Skin epidermis (tissue), 12 donors: ENCODE measurements at regions not wholly inside any gene's neighbourhood (a gene's known extent, or its start where the extent isn't known, plus 50 kb on each side); places are given as distances from the start of the nearest gene placed in this dataset.
A peak's percentile ranks its signal among the peaks of the same experiment; 100 is the strongest.
"Not testable (repeated sequence)": the region's sequence is repeated elsewhere in the genome, so short reads cannot be mapped to it uniquely, and the experiment has no call there.

Source experiments
- H3K27ac ChIP-seq, 21 experiments: fragments of 200-600 bp; sonication (generic) in 11 of 21; one replicate each; pipeline ENCODE4 v1.5.0; 2020; ENCODE audit warnings: mild to moderate bottlenecking in 3 of 21, inconsistent platforms in 2 of 21, moderate library complexity in 2 of 21
- H3K4me3 ChIP-seq, 7 experiments: fragments of 200-600 bp; sonication (generic) in 2 of 7; one replicate each; pipeline ENCODE4 v1.5.0; 2020; ENCODE audit warnings: inconsistent platforms in 2 of 7, mild to moderate bottlenecking in 2 of 7, moderate library complexity in 1 of 7

DNA sequence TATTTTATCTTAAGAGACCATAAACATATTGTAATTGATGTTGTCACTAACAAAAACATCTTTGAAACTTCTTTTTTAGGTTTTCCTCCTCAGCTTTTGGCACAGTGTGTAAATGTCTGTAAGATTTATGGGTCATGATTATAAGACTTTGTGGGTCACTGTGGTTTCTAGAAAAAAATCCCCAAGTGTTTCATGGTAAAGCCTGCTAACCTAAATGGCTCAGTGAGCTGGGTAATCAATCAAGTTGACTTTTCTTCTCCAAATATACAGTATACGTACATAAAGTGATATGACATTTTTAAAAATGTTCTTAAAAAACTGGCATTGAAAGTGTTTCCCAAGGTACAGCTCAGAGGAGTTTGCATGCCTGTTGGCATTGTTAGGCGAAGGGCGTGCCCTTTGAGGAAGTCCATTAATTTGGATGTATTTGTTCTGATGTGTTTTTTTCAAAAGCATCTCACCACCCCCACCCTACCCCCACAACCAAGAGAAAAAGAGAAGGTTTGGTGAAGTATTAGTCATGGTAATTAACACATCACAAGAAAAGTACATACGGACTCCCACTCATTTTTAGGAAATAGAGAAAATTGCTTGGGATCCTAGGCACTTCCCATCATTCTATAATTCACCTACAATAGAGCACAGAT is 385.4 kb upstream of the LRRC3B start:
- no peak overlapping the region for H3K27ac ChIP-seq
- H3K4me3 ChIP-seq, result no peak overlapping the region

DNA sequence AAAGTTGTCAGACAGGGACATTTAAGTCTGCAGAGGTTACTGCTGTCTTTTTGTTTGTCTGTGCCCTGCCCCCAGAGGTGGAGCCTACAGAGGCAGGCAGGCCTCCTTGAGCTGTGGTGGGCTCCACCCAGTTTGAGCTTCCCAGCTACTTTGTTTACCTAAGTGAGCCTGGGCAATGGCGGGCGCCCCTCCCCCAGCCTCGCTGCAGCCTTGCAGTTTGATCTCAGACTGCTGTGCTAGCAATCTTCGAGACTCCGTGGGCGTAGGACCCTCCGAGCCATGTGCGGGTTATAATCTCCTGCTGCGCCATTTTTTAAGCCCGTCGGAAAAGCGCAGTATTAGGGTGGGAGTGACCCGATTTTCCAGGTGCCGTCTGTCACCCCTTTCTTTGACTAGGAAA is 378.0 kb upstream of the LRRC3B start:
- not testable (repeated sequence) for H3K27ac ChIP-seq, H3K4me3 ChIP-seq

DNA sequence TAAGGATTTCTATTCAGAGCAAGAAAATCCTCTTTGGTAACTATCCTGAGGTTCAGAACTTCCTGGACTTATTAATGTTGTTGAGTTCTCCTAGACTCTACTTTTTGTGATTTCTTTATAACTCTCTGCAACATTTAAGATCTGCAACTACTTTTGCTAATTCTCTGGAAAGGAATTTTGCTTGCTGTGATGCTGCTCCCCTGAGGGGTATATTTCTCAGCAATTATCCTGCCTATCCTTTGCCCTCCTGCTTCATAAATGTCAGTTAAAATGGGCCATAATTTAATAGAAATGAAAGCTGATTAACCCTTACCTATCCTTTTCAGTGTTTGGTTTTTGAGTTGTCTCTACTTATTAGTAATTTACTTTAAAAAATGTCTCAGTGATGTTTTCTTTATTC is 377.3 kb upstream of the LRRC3B start:
- Histone ChIP-seq H3K27ac (no peak overlapping the region), H3K4me3 (no peak overlapping the region)

DNA sequence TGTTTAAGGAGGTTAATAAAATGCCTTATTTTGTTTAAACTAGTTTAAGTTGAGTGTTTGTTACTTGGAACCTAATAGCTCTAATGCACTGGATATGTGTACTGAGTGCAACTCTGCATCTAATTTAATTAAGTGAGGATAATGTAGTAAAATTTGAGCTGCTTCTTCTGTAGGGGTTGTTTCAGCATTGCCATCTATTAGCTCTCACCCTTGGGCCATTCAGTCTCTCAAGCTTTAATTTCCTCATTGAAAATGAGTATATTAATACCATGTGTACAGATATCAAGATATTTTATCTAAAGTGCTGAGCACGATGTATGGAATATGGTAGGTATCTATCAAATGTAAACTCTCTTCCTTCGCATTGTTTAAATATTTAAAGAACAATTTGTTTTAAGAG is 375.7 kb upstream of the LRRC3B start:
- no peak overlapping the region for H3K27ac ChIP-seq
- no peak overlapping the region for H3K4me3 ChIP-seq

DNA sequence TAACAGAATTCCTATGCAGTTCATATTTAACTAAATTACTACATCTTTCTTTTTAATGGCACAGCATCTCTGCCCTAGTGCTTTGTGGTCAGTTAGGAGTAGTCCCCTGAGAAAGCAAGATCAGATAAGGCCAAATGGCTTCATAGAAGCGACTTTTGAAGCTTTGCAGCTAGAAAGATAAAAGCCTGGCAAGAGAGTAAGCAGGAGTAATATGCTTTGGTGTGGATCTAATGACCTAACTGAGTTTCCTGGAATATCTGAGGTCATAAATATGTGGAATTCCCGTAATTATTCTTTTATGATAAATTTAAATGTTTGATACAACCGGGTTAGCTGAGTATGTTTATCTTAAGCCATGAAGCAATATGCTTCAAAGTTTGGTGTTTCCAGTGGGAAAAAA is 374.9 kb upstream of the LRRC3B start:
- Histone ChIP-seq H3K4me3 (no peak overlapping the region), H3K27ac (no peak overlapping the region)

DNA sequence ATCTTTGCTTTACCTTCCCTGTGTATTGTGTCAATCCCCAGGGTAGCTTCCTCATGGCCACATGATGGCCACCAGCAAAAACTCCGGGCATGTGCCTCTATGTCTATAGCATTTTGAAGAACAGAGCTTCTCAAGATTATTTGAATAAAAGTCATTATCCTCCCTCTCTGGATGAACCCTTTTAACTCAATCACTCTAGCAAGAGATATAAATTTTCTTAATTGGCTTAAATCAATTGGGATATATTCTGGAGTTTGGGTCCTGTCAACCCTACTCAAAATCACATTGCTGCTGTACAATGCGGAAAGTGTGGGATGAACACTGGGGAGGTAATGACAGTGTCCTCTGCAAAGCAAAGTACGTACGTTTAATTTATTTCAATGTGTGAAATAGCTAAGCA is 370.6 kb upstream of the LRRC3B start:
- H3K4me3 ChIP-seq, result no peak overlapping the region
- no peak overlapping the region for H3K27ac ChIP-seq

DNA sequence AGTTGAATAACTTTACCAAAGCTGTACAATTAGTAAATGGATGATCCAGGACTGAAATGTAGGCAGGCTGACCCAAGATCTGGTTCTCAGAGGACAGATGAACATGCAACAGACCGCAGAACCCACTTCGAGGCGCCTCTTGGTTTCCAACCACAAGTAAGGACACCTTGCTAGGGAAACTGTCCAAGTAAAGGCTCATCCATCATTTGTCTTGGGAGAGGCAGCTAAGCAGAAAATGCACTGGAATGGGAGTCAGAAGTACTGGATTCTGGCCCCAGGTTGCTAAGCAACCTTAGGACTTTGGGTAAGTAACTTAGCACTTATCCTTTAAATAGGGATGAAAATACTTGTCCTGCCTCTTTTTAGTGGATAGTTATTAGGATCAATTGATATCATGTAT is 366.3 kb upstream of the LRRC3B start:
- no peak overlapping the region for H3K27ac ChIP-seq

DNA sequence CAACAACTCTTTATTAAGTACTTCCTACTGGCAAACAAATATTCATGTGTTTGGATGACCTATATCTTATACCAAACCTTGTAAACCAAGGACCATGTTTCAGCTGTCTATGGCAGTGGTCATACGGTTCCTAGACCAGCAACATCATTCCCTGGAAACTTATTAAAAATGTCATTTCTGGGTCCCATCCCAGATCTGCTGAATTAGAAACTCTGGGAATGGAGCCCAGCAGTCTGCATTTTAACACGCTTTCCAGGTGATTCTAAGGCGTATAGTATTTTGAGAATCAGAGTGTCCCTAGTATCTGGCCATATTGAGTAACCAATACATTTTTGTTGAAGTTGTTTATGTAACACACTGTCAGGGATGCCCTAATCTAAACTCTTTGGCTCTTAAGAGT is 363.4 kb upstream of the LRRC3B start:
- Histone ChIP-seq H3K27ac (no peak overlapping the region), H3K4me3 (no peak overlapping the region)

More for the DNA sequence above, 366.3 kb upstream of the LRRC3B start:
- no peak overlapping the region for H3K4me3 ChIP-seq

DNA sequence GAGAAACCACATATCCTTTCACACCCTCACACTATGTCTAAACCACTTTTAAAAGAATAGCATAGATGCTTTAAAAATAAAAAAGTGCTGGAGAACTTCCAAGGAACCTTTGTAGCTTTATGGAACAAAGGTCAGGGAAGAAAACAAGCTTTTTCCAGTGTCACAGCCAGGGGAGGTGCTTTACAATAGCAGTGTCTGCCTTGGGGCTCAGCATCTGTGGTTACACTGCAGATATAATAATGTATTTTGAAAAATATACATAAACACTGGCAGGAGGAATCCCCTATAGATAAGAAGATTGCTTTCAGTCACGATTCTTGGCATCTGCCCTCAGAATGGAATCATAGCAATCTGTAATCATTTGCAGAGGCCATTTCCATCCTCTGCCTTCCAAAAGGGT is 362.4 kb upstream of the LRRC3B start:
- Histone ChIP-seq H3K27ac (no peak overlapping the region), H3K4me3 (no peak overlapping the region)

DNA sequence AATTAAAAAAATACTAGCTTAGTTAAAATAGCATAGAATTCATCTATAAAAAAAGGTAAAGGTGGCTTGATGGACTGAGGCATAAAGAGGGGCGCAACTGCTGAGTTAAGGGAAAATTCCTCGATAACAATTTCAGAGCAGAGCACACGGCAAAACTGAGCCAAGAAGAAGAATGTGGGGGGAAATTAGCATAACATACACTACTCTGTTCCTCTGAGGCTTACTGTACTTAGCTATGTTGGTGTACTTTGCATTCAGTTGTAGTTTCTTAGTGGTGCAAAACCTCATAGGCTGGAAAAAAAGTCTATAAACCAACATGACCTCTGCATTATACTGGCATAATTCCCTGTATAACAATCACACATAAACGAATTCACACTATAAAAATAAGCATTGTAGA is 357.9 kb upstream of the LRRC3B start:
- Histone ChIP-seq H3K4me3 (no peak overlapping the region), H3K27ac (no peak overlapping the region)

DNA sequence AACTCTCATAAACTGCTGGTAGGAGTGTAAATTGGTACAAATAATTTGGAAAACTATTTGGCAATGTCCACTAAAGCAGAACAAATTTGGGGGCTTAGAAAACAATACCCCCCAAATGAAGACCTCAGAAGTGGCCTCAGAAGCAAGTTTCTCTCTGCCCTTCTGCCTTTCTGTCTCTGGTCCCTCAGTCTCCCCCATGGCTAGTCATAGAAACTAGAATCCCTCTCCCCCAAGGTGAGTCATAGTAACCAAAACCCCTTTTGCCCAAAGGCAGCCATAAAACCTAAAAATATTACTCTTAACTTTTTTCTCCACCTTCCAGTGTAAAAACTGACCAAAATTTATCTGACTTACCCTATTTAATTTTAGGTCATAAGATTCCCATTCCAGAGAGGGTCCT is 350.7 kb upstream of the LRRC3B start:
- H3K4me3 ChIP-seq, result no peak overlapping the region
- H3K27ac ChIP-seq, result no peak overlapping the region

DNA sequence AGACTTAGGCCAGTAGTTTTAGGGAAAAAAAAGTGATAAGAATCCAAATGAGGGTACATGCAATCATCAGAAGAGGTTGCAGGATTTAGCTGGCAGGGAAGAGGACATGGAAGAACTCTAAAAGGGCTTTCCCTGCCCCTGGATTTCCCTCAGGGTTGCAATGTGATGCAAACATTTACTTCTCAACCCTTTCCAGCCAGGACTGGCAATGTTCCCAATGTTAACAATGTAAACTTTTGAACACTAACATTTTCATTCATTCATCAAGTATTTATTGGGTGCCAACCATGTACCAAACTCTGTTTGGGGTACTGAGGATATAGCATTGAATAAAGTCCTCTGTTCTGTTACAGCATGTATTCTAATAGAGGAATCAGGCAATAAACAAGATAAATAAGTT is 349.4 kb upstream of the LRRC3B start:
- no peak overlapping the region for H3K27ac ChIP-seq
- no peak overlapping the region for H3K4me3 ChIP-seq

DNA sequence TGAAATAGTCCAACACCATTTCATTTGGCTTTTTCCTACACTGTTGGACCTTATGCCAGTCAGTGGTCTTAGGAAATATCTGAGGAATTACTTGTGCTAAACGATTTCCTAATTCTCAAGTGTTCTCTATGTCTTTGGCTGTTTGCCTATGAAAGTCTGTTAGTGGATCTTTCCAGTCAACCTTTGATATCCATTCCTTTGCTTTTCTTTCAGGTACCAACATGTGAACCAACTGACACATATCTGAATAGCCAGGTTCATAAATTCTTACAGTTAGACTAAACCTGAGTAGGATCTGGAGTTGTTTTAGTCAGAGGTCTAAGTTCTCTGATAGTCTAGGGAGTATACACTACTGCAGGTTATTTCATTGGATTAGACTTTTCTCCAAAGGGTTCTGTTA is 343.5 kb upstream of the LRRC3B start:
- Histone ChIP-seq H3K27ac (no peak overlapping the region), H3K4me3 (no peak overlapping the region)

DNA sequence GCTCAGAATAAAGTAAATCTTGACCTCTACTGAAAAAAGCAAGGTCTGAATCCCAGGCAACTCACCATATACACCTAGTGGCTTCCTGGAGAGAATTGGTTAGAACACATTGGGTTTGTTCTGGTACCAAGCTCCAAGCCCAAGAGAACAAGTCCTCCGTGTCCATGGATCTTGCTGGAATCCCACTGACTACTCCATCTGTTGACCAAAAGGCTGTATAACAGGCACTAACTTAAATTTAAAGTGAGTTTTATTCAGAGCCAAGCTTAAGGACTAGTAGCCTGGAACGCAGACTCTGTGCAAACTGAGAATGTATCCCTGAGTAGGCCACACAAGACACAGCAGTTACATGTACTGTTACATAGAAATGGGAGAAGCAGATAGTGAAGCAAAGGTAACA is 342.1 kb upstream of the LRRC3B start:
- H3K4me3 ChIP-seq, result no peak overlapping the region

DNA sequence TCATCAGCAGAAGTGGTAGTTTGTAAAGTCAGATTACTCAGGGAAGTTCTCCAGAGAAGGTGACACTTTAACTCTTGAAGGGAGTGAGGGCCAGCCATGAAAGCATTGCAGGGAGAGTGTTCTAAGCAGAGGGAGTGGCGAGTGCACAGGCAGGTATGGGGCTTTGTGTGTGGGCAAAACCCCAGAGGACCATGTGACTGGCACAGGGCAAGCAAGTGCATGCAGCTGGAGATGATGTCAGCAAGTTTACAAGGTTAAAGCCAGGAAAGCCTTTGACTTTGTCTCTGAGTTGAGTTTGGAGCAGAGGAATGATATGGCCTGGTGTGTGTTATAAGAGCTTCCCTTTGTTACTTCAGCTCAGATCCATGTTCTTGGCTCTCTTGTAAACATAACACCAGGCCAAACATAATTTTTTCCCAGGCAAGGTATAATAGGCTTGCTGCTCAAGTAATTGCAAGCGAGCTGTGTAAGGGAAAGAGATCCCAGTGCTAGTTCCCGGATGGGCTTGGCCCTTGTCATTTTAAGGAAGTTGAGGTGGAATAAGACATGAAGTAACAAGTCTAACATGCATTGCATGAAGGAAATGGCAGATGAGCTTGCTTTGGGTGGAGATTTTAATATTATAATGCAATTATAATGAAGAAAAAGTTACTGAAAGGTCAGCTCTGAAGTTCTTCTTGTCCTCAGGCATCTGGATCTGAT is 341.1 kb upstream of the LRRC3B start:
- H3K27ac ChIP-seq, result peak overlapping the region in 1 of 21 experiments; percentile 47
- H3K4me3 ChIP-seq, result no peak overlapping the region

More for the DNA sequence above, 342.1 kb upstream of the LRRC3B start:
- no peak overlapping the region for H3K27ac ChIP-seq

DNA sequence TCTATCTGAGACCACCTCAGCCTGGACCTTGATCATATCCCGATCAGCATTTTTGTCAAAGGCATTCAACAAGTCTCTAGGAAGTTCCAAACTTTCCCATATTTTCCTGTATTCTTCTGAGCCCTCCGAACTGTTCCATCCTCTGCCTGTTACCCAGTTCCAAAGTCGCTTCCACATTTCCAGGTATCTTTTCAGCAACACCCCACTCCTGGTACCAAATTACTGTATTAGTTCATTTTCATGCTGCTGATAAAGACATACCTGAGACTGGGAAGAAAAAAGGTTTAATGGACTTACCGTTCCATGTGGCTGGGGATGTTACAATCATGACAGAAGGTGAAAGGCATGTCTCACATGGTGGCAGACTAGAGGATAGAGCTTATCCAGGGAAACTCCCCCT is 338.1 kb upstream of the LRRC3B start:
- H3K4me3 ChIP-seq, H3K27ac ChIP-seq: not testable (repeated sequence)

DNA sequence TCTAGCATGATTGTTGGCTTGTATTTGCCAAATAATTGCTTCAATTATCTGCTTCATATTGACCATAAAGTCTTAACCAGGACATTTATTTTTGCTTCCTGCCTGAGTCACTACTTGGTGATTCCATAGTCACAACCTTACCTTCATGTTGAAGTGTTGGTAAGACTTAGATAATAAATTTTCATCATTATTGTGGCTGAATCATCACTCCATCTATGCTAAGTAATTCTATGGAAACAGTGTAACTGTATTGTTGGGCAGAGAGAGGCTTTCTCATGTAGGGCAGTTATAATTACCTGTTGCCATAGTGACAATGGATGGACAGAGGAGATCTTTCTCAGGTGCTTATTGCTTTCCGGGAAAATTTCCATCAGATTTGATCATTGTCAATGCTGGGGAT is 330.7 kb upstream of the LRRC3B start:
- H3K27ac ChIP-seq, result no peak overlapping the region
- no peak overlapping the region for H3K4me3 ChIP-seq

DNA sequence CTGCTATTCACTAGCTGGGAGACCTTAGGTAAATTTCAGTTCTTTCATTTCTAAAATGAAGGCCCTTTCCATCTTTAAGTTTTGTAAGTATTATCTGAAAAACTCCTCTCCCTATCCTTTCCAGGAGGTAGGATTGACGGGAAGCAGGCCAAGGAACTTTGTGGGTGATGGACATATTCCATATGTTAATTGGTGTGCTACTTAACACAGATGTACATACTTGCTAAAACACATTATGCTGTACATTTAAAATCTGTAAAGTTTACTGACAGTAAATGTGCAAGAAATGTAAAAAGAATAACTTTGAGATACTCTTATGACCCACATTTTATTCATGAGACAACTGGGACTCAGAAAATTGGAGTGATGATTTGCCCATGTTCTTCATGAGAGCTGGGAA is 329.8 kb upstream of the LRRC3B start:
- Histone ChIP-seq H3K27ac (no peak overlapping the region), H3K4me3 (no peak overlapping the region)

DNA sequence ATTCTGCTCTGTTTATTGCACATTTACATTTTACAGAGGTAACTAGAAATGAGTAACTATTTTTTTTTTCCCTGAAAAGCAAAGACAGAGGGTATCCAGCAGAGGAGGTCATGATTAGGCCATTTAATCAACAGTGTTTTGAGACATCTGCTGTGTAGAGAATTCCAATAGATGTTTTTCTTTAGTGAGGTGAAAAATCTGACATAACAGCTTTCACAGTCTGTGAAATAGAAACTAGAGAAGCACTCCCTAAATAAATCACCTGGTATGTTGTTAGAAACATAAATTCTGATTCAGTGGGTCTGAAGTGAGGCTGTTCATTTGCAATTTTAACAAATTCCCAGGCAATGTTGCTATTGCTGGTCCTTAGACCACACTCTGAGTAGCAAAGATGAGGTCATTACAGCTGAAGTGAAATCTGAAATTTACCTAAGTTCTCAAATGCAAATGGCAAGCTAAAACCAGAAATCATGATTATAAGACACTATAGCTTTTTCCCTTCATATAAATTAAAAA is 329.2 kb upstream of the LRRC3B start:
- Histone ChIP-seq H3K4me3 (no peak overlapping the region), H3K27ac (peak overlapping the region in 1 of 21 experiments; percentile 6)

DNA sequence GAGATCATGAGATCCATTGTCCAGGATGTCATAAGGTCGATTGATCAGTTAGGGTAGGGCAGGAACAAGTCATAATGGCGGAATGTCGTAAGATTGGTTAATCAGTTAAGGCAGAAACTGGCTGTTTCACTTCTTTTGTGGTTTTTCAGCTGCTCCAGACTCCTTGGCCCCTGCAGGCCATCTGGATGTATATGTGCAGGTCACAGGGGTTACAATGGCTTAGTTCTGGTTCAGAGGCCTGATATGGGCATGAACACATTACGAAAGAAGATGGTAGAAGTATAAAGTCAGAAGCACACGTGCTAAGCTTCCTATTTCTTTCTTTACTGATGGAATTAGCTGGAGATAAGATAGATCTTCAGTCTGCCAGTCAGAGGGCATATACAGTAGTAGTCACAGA is 315.4 kb upstream of the LRRC3B start:
- no peak overlapping the region for H3K4me3 ChIP-seq
- no peak overlapping the region for H3K27ac ChIP-seq

DNA sequence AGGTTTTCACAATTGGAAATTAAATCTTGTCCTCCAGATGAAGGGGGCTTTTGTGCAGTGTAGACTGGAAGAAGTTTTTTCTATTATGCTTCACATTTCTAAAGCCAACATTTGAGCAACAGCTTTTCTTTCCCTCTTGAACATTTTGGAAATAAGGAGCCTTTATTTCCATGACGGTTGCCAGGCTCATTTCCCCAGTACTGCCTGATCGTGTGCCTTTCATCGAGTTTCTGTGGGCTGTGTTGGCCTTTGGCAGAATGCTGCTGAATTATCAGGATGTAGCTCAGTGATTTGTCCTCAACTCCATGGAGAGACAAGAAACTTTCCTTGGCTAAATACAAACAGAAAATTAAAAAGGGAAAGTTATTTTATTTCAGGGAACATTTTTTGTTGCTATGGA is 314.8 kb upstream of the LRRC3B start:
- Histone ChIP-seq H3K27ac (no peak overlapping the region), H3K4me3 (no peak overlapping the region)

DNA sequence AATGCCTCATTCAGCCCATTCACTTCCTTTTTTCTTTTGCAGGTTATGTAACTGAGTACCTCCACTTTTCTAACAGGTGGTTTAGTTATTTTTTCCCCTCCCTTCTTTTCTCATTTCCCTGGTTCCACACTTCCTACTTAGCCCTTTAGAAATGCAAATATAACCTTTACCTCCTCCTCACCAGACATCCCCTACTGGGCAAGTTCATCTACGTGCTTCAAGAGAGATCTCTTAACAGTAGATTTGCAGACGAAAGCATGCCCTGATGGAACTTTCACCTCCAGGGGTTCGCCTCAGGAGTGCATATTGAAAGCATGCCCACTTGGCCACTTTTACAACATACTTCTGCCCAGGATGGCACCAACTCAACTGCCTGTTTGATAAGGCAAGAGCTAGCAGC is 314.1 kb upstream of the LRRC3B start:
- no peak overlapping the region for H3K4me3 ChIP-seq
- H3K27ac ChIP-seq, result no peak overlapping the region
